Heart left ventricle (tissue), 13 donors: ENCODE measurements at regions not wholly inside any gene's neighbourhood (a gene's known extent, or its start where the extent isn't known, plus 50 kb on each side); places are given as distances from the start of the nearest gene placed in this dataset.

Source experiments
- CTCF ChIP-seq, 12 donors: fragments of 200-600 bp; sonication (generic) in 4 of 12; IDR thresholded peaks; one replicate each; pipeline versions ENCODE4 v1.5.0 to v1.8.0; 2018 to 2022; ENCODE audit warnings: antibody characterized with exemption in 12 of 12, mild to moderate bottlenecking in 5 of 12
- POLR2A ChIP-seq, 2 donors: fragments of 450-650 bp; IDR thresholded peaks; one replicate each; pipeline ENCODE4 v1.6.1; 2017; ENCODE audit warnings: antibody characterized with exemption in 2 of 2, mild to moderate bottlenecking in 2 of 2, moderate library complexity in 2 of 2
- donor health status: ischemic (EF 13 %, LVEDD 7.1; RV severe dilation, severe dysfunction).
- donor health status: DM: no; HTN: yes; CAD: no.
- donor health status: DM: no; HTN: no; CAD: no.
- donor health status: ischemic (EF 25% LVEDD 6.9; RV normal size, moderate dysfunction).
- donor health status: ischemic (EF 25% LVEDD 5.7; RV mildly dilated, moderate dysfunction).
- donor health status: ischemic (EF 35%, LVEDD 5.7; RV mildly dilated, moderate dysfunction).
- donor health status: nonischemic (EF 11% LVEDD 7.7; RV severe dilation, severe dysfunction).
- donor health status: DM: yes; HTN: yes; CAD: no.
- donor health status: PGD.
- donor health status: ischemic (EF 29% LVEDD 5.4; RV normal size, mild dysfunction).
- donor health status: nonischemic (EF 23%, LVEDD 6.1; RV moderate dilation, normal function).

DNA sequence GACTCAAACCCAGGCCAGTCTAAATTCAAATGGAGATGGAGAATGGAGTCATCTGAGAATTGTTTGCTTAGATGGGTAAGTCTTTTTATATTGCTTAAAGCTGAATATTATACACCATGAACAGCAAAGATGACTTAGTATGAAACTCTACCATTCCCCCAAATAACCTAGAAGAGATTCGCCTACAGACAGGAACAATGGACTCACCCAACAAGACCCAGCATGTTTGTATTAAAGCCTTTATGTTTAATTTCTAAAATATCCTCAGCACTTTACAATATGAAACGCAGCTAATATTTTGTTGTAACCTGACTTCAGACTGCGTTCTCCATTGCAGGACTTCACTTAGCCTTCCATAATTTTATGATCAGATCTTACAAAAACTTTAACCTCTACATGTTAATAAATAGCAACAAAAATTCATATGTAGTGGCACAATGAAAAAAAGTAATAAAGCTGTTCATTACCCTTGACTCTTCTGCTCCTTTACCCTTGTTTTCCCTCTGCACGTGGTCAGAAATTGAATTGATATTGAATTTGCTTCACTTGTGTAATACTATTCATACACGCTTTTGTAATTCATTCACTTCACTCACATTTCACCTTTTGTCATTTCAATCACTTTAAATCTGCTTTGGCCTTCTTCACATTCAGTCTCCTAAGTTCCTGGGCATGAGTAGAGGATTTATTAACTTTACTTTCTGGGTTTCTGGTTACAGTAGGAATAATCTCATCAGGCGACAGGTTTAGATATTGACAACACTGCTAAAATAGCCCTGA lies 177.3 kb upstream of the PTBP2 start:
- no peak for TF ChIP-seq CTCF (IDR thresholded peaks at IDR 0.05)
- no peak for TF ChIP-seq POLR2A (IDR thresholded peaks at IDR 0.05)
